IPS-15b (cell line): ENCODE measurements at regions not wholly inside any gene's neighbourhood (a gene's known extent, or its start where the extent isn't known, plus 50 kb on each side); places are given as distances from the start of the nearest gene placed in this dataset.

Experiments
- H3K27me3 ChIP-seq: one replicate; pipeline ENCODE4 v1.6.1; 2013; ENCODE audit warnings: low read length; ENCODE audit not compliant: control insufficient read depth, insufficient read depth
- H3K36me3 ChIP-seq: one replicate; pipeline ENCODE4 v1.6.1; 2013; ENCODE audit warnings: low read length; ENCODE audit not compliant: control insufficient read depth, insufficient read depth
- H3K4me1 ChIP-seq: one replicate; pipeline ENCODE4 v1.6.1; 2013; ENCODE audit warnings: mild to moderate bottlenecking, low read length; ENCODE audit not compliant: control insufficient read depth, insufficient read depth
- H3K4me3 ChIP-seq: one replicate; pipeline ENCODE4 v1.5.1; 2013; ENCODE audit warnings: low read depth, low read length
- H3K9ac ChIP-seq: one replicate; pipeline ENCODE4 v1.6.1; 2013; ENCODE audit warnings: low read depth, mild to moderate bottlenecking, low read length
- H3K9me3 ChIP-seq: one replicate; pipeline ENCODE4 v1.6.1; 2013; ENCODE audit warnings: mild to moderate bottlenecking, low read length; ENCODE audit not compliant: control insufficient read depth, insufficient read depth

GRCh38 chr4:3834186-3834662, 68.0 kb downstream of the ADRA2C start:
- Histone ChIP-seq H3K4me1 (no peaks in the 10 kb centered on the region), H3K9ac (no peak overlapping the region), H3K27me3 (peaks cover 9% of the 10 kb centered on the region), H3K36me3 (no peaks in the 10 kb centered on the region), H3K9me3 (no peaks in the 10 kb centered on the region), H3K4me3 (peak overlapping the region; percentile 6)

GRCh38 chr4:3834663-3835521, 68.7 kb downstream of the ADRA2C start:
- Histone ChIP-seq H3K27me3 (peaks cover 9% of the 10 kb centered on the region), H3K36me3 (no peaks in the 10 kb centered on the region), H3K9me3 (no peaks in the 10 kb centered on the region), H3K4me3 (peak overlapping the region; percentile 6), H3K4me1 (no peaks in the 10 kb centered on the region), H3K9ac (no peak overlapping the region)

- Histone ChIP-seq H3K27me3 (peaks cover 9% of the 10 kb centered on the region), H3K4me1 (no peaks in the 10 kb centered on the region), H3K9ac (no peak overlapping the region), H3K9me3 (no peaks in the 10 kb centered on the region), H3K4me3 (no peak overlapping the region), H3K36me3 (no peaks in the 10 kb centered on the region)
These were observed 69.6 kb downstream of the ADRA2C start for GRCh38 chr4:3835527-3836405.

GRCh38 chr4:3836406-3836755, 70.2 kb downstream of the ADRA2C start:
- Histone ChIP-seq H3K4me1 (no peaks in the 10 kb centered on the region), H3K4me3 (no peak overlapping the region), H3K36me3 (no peaks in the 10 kb centered on the region), H3K9ac (no peak overlapping the region), H3K9me3 (no peaks in the 10 kb centered on the region), H3K27me3 (peaks cover 9% of the 10 kb centered on the region)

GRCh38 chr4:3836756-3837601, 70.8 kb downstream of the ADRA2C start:
- H3K27me3 ChIP-seq = peaks cover 9% of the 10 kb centered on the region
- H3K9me3 ChIP-seq = no peaks in the 10 kb centered on the region
- H3K4me3 ChIP-seq = no peak overlapping the region
- no peak overlapping the region for H3K9ac ChIP-seq
- no peaks in the 10 kb centered on the region for H3K4me1 ChIP-seq
- no peaks in the 10 kb centered on the region for H3K36me3 ChIP-seq

GRCh38 chr4:3838437-3839380, 72.5 kb downstream of the ADRA2C start:
- Histone ChIP-seq H3K4me3 (no peak overlapping the region), H3K27me3 (peaks cover 9% of the 10 kb centered on the region), H3K4me1 (peaks cover 2% of the 10 kb centered on the region)

GRCh38 chr4:3845094-3845743, 79.0 kb downstream of the ADRA2C start:
- Histone ChIP-seq H3K4me3 (no peak overlapping the region), H3K9me3 (no peaks in the 10 kb centered on the region), H3K27me3 (no peaks in the 10 kb centered on the region), H3K36me3 (no peaks in the 10 kb centered on the region), H3K9ac (no peak overlapping the region), H3K4me1 (peaks cover 2% of the 10 kb centered on the region)

More at GRCh38 chr4:3838437-3839380, 72.5 kb downstream of the ADRA2C start:
- Histone ChIP-seq H3K36me3 (no peaks in the 10 kb centered on the region), H3K9ac (no peak overlapping the region), H3K9me3 (no peaks in the 10 kb centered on the region)

- H3K4me3 ChIP-seq = no peak overlapping the region
- peaks cover 3% of the 10 kb centered on the region for H3K4me1 ChIP-seq
- no peaks in the 10 kb centered on the region for H3K36me3 ChIP-seq
- no peak overlapping the region for H3K9ac ChIP-seq
- no peaks in the 10 kb centered on the region for H3K9me3 ChIP-seq
- no peaks in the 10 kb centered on the region for H3K27me3 ChIP-seq
These were observed 79.7 kb downstream of the ADRA2C start for GRCh38 chr4:3845744-3846429.

- no peaks in the 10 kb centered on the region for H3K27me3 ChIP-seq
- no peaks in the 10 kb centered on the region for H3K9me3 ChIP-seq
- no peak overlapping the region for H3K9ac ChIP-seq
- H3K36me3 ChIP-seq = no peaks in the 10 kb centered on the region
- H3K4me3 ChIP-seq = no peak overlapping the region
- H3K4me1 ChIP-seq = peaks cover 9% of the 10 kb centered on the region
These were observed 81.2 kb downstream of the ADRA2C start for GRCh38 chr4:3847211-3847940.
